Right lobe of liver (tissue), 4 donors: ENCODE measurements at regions not wholly inside any gene's neighbourhood (a gene's known extent, or its start where the extent isn't known, plus 50 kb on each side); places are given as distances from the start of the nearest gene placed in this dataset.

Source experiments
- POLR2A ChIP-seq: fragments of 450-650 bp; IDR thresholded peaks from one replicate; pipeline ENCODE4 v1.6.1; 2017; ENCODE audit warnings: antibody characterized with exemption, mild to moderate bottlenecking
- TF ChIP-seq, protein P1 (sequence below), 4 donors: fragments of 200-600 bp in 3 of 4; fragments of 450-650 bp in 1 of 4; IDR thresholded peaks; one replicate each; pipeline versions ENCODE4 v1.5.1 to v1.8.0; 2016 to 2022; ENCODE audit warnings: antibody characterized with exemption in 4 of 4, mild to moderate bottlenecking in 2 of 4
- donor health status: DM: no; HTN: no; CAD: no.
- donor health status: DM: no; HTN: no; CAD: no.
- donor health status: DM: no; HTN: yes; CAD: no.

DNA sequence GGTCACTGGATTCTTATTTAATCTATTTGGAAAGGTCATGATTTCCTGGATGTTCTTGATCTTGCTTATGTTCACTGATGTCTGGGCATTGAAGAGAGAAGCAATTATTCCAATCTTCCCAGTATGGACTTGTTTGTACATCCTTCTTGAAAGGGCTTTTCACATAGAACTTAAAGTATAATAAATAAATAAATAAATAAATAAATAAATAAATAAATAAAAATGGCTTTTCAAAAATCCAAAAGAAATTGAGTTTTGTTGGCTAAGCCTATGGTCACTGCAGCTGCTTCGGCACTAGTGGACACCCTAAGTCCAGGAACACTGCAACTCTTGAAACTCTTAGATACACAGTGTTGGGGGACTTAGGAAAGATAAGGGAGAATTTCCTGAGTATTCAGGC, 840.7 kb upstream of the EDIL3 start:
- TF ChIP-seq, protein P1, sequence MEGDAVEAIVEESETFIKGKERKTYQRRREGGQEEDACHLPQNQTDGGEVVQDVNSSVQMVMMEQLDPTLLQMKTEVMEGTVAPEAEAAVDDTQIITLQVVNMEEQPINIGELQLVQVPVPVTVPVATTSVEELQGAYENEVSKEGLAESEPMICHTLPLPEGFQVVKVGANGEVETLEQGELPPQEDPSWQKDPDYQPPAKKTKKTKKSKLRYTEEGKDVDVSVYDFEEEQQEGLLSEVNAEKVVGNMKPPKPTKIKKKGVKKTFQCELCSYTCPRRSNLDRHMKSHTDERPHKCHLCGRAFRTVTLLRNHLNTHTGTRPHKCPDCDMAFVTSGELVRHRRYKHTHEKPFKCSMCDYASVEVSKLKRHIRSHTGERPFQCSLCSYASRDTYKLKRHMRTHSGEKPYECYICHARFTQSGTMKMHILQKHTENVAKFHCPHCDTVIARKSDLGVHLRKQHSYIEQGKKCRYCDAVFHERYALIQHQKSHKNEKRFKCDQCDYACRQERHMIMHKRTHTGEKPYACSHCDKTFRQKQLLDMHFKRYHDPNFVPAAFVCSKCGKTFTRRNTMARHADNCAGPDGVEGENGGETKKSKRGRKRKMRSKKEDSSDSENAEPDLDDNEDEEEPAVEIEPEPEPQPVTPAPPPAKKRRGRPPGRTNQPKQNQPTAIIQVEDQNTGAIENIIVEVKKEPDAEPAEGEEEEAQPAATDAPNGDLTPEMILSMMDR (IDR thresholded peaks at IDR 0.05), result no peak
- no peak for TF ChIP-seq POLR2A
